Right forelimb (tissue), 1 donor: ENCODE measurements at regions not wholly inside any gene's neighbourhood (a gene's known extent, or its start where the extent isn't known, plus 50 kb on each side); places are given as distances from the start of the nearest gene placed in this dataset.
"Not testable (repeated sequence)": the region's sequence is repeated elsewhere in the genome, so short reads cannot be mapped to it uniquely, and the experiment has no call there.

Experiments used
- DNase-seq: peaks from one replicate; pipeline ENCODE4 v3.0.0-alpha.2; 2018

GRCh38 chr13:65940720-65941119 is 1289.4 kb downstream of the PCDH9 start:
- DNase-seq = no peak

GRCh38 chr13:65937251-65937650 is 1292.9 kb downstream of the PCDH9 start:
- no peak for DNase-seq

- DNase-seq = no peak
These were observed 1293.9 kb downstream of the PCDH9 start for GRCh38 chr13:65936249-65936648.

- DNase-seq = no peak
These were observed 1297.4 kb downstream of the PCDH9 start for GRCh38 chr13:65932587-65933239.

GRCh38 chr13:65932013-65932412 is 1298.1 kb downstream of the PCDH9 start:
- no peak for DNase-seq

- DNase-seq = no peak
These were observed 1300.7 kb downstream of the PCDH9 start for GRCh38 chr13:65929436-65929835.

GRCh38 chr13:65926750-65927171 is 1303.4 kb downstream of the PCDH9 start:
- DNase-seq = no peak

- DNase-seq = not testable (repeated sequence)
These were observed 1307.3 kb downstream of the PCDH9 start for GRCh38 chr13:65922846-65923245.

- DNase-seq = no peak
These were observed 1308.2 kb downstream of the PCDH9 start for GRCh38 chr13:65921933-65922332.

GRCh38 chr13:65917731-65918130 is 1312.4 kb downstream of the PCDH9 start:
- no peak for DNase-seq

GRCh38 chr13:65915195-65915594 is 1314.9 kb downstream of the PCDH9 start:
- DNase-seq = no peak

- DNase-seq = no peak
These were observed 1315.4 kb downstream of the PCDH9 start for GRCh38 chr13:65914716-65915115.

GRCh38 chr13:65913173-65913572 is 1317.0 kb downstream of the PCDH9 start:
- DNase-seq = no peak

GRCh38 chr13:65912516-65912915 is 1317.6 kb downstream of the PCDH9 start:
- no peak for DNase-seq

- DNase-seq = no peak
These were observed 1318.5 kb downstream of the PCDH9 start for GRCh38 chr13:65911546-65912193.

- no peak for DNase-seq
These were observed 1320.6 kb downstream of the PCDH9 start for GRCh38 chr13:65909501-65909900.

- no peak for DNase-seq
These were observed 1322.2 kb downstream of the PCDH9 start for GRCh38 chr13:65907666-65908525.

- no peak for DNase-seq
These were observed 1328.4 kb downstream of the PCDH9 start for GRCh38 chr13:65901723-65902122.

GRCh38 chr13:65894049-65894448 is 1336.1 kb downstream of the PCDH9 start:
- no peak for DNase-seq

GRCh38 chr13:65892859-65893258 is 1337.3 kb downstream of the PCDH9 start:
- no peak for DNase-seq

- no peak for DNase-seq
These were observed 1340.8 kb downstream of the PCDH9 start for GRCh38 chr13:65889368-65889767.

GRCh38 chr13:65882810-65883209 is 1347.3 kb downstream of the PCDH9 start:
- no peak for DNase-seq

GRCh38 chr13:65881561-65882155 is 1348.5 kb downstream of the PCDH9 start:
- DNase-seq = no peak
